HCT116 (cell line): ENCODE measurements at regions not wholly inside any gene's neighbourhood (a gene's known extent, or its start where the extent isn't known, plus 50 kb on each side); places are given as distances from the start of the nearest gene placed in this dataset.

Experiments used
- ATAC-seq: fragments of 200-7000 bp; cut with Tn5 transposase; 2 replicates; pipeline ENCODE4 v1.9.1; 2020; ENCODE audit warnings: mild to moderate bottlenecking, moderate library complexity
- BruUV-seq: library from RNA; stranded (reverse); fragments of 400-500 nt; replicated peaks from 2 replicates; lab custom pipeline; 2021; lab: Mats Ljungman, UMichigan
- CTCF ChIA-PET: fragments of 300-600 bp; sonication (Branson Sonifier 250); formaldehyde crosslinking; loops from one replicate; lab custom pipeline; 2021; ENCODE audit warnings: antibody characterized with exemption; lab: Charles Lee
- POLR2A ChIA-PET: fragments of 300-600, 350-600 bp; sonication (Branson Sonifier 250); formaldehyde crosslinking; loops from one replicate; lab custom pipeline; 2021; ENCODE audit warnings: antibody characterized with exemption; lab: Charles Lee
- RAD21 ChIA-PET, 2 experiments: fragments of 300-600 bp; sonication (Branson Sonifier 250); formaldehyde crosslinking; loops; one replicate each; lab custom pipeline; 2023; ENCODE audit warnings: low total read pairs in 2 of 2; ENCODE audit not compliant: uncharacterized antibody in 2 of 2, unreplicated experiment in 2 of 2, low non-redundant PET in 1 of 2; lab: Charles Lee
- DNase-seq: peaks from one replicate; pipeline ENCODE4 v3.0.0-alpha.2; 2010; ENCODE audit warnings: low read depth, low spot score
- H2AFZ ChIP-seq: fragments of 200-600 bp; shearing (Covaris generic), sonication (generic); 2 replicates; pipeline ENCODE4 v1.6.1; 2017; ENCODE audit warnings: low read depth, mixed run types, mixed read lengths, antibody characterized with exemption, low read length; ENCODE audit not compliant: poor library complexity, severe bottlenecking
- H3K27ac ChIP-seq: 2 replicates; pipeline ENCODE4 v1.5.1; 2012; ENCODE audit warnings: low read depth, low read length
- H3K27me3 ChIP-seq: fragments of 200-600 bp; sonication (generic); 2 replicates; pipeline ENCODE4 v1.6.1; 2016; ENCODE audit warnings: mixed run types, low read length, mixed read lengths; ENCODE audit not compliant: insufficient read depth
- H3K36me3 ChIP-seq, 2 experiments: fragments of 200-500 bp in 1 of 2; fragments of 200-600 bp in 1 of 2; sonication (Bioruptor generic) in 1 of 2; sonication (generic) in 1 of 2; 2 replicates each; pipeline versions ENCODE4 v1.5.1 to v1.6.1; 2014 to 2016; ENCODE audit warnings: low read length in 2 of 2, inconsistent platforms in 1 of 2, mixed read lengths in 1 of 2, mixed run types in 1 of 2; ENCODE audit not compliant: insufficient read depth in 2 of 2, control insufficient read depth in 1 of 2
- H3K4me1 ChIP-seq, 2 experiments: fragments of 200-600 bp in 1 of 2; sonication (generic) in 1 of 2; 2 replicates each; pipeline versions ENCODE4 v1.5.1 to v1.6.1; 2012 to 2017; ENCODE audit warnings: low read length in 2 of 2, inconsistent platforms in 1 of 2, mild to moderate bottlenecking in 1 of 2, mixed read lengths in 1 of 2, mixed run types in 1 of 2, moderate library complexity in 1 of 2; ENCODE audit not compliant: insufficient read depth in 2 of 2, control insufficient read depth in 1 of 2
- H3K4me2 ChIP-seq: fragments of 200-600 bp; sonication (generic); 2 replicates; pipeline ENCODE4 v1.6.1; 2017; ENCODE audit warnings: mixed run types, low read length, mixed read lengths
- H3K4me3 ChIP-seq, 2 experiments: fragments of 200-600 bp in 1 of 2; sonication (generic) in 1 of 2; replicated peaks in 1 of 2; 2 replicates each; pipeline ENCODE4 v1.5.1; 2011 to 2016; ENCODE audit warnings: low read length in 2 of 2, control low read depth in 1 of 2, low read depth in 1 of 2, mild to moderate bottlenecking in 1 of 2, mixed read lengths in 1 of 2, mixed run types in 1 of 2
- H3K79me2 ChIP-seq: fragments of 200-600 bp; sonication (generic); 2 replicates; pipeline ENCODE4 v1.6.1; 2017; ENCODE audit warnings: mild to moderate bottlenecking, mixed run types, low read length, moderate library complexity, mixed read lengths; ENCODE audit not compliant: insufficient read depth
- H3K9ac ChIP-seq: fragments of 200-600 bp; sonication (generic); 2 replicates; pipeline ENCODE4 v1.6.1; 2016; ENCODE audit warnings: low read length, mixed read lengths
- H3K9me2 ChIP-seq: fragments of 200-600 bp; sonication (generic), shearing (Covaris generic); 2 replicates; pipeline ENCODE4 v1.6.1; 2017; ENCODE audit warnings: mixed run types, mild to moderate bottlenecking, moderate library complexity; ENCODE audit not compliant: insufficient read depth
- H3K9me3 ChIP-seq, 2 experiments: fragments of 200-500 bp in 1 of 2; fragments of 200-600 bp in 1 of 2; sonication (Bioruptor generic) in 1 of 2; sonication (generic) in 1 of 2; 2 replicates each; pipeline ENCODE4 v1.6.1; 2014 to 2017; ENCODE audit warnings: low read length in 2 of 2, mixed read lengths in 2 of 2, inconsistent platforms in 1 of 2, low read depth in 1 of 2, mild to moderate bottlenecking in 1 of 2, mixed run types in 1 of 2, moderate library complexity in 1 of 2; ENCODE audit not compliant: control insufficient read depth in 1 of 2, insufficient read depth in 1 of 2
- H4K20me1 ChIP-seq: fragments of 200-600 bp; sonication (generic), shearing (Covaris generic); 2 replicates; pipeline ENCODE4 v1.6.1; 2017; ENCODE audit warnings: mixed run types, mild to moderate bottlenecking, moderate library complexity; ENCODE audit not compliant: insufficient read depth
- ATF3 ChIP-seq: IDR thresholded peaks from 2 replicates; pipeline ENCODE4 v1.6.1; 2012
- CEBPB ChIP-seq: IDR thresholded peaks from 2 replicates; pipeline ENCODE4 v1.6.1; 2012; ENCODE audit warnings: low read depth
- EGR1 ChIP-seq: IDR thresholded peaks from 2 replicates; pipeline ENCODE4 v1.6.1; 2012; ENCODE audit warnings: low read depth
- ELF1 ChIP-seq: IDR thresholded peaks from 2 replicates; pipeline ENCODE4 v1.6.1; 2012; ENCODE audit warnings: low read depth, borderline replicate concordance
- EZH2 ChIP-seq: fragments of 200-600 bp; sonication (generic); IDR thresholded peaks from 2 replicates; pipeline ENCODE4 v1.6.1; 2017; ENCODE audit warnings: antibody characterized with exemption, mixed run types
- EZH2phosphoT487 ChIP-seq: fragments of 200-600 bp; IDR thresholded peaks from 2 replicates; pipeline ENCODE4 v1.6.1; 2018; ENCODE audit warnings: antibody characterized with exemption, borderline replicate concordance
- FOSL1 ChIP-seq: IDR thresholded peaks from 2 replicates; pipeline ENCODE4 v1.6.1; 2012; ENCODE audit warnings: low read depth
- POLR2AphosphoS5 ChIP-seq: IDR thresholded peaks from 2 replicates; pipeline ENCODE4 v1.6.1; 2011; ENCODE audit warnings: mild to moderate bottlenecking, low read depth, low read length, moderate library complexity
- RAD21 ChIP-seq: IDR thresholded peaks from 2 replicates; pipeline ENCODE4 v1.6.1; 2012; ENCODE audit warnings: low read depth, mild to moderate bottlenecking
- SIN3A ChIP-seq: IDR thresholded peaks from 2 replicates; pipeline ENCODE4 v1.6.1; 2012; ENCODE audit warnings: low read depth
- SP1 ChIP-seq: IDR thresholded peaks from 2 replicates; pipeline ENCODE4 v1.6.1; 2012; ENCODE audit warnings: low read depth
- SRF ChIP-seq: IDR thresholded peaks from 2 replicates; pipeline ENCODE4 v1.6.1; 2012; ENCODE audit warnings: low read depth
- TCF7L2 ChIP-seq: IDR thresholded peaks from 2 replicates; pipeline ENCODE4 v1.7.0; 2011; ENCODE audit warnings: borderline replicate concordance, inconsistent platforms; ENCODE audit not compliant: insufficient read depth, insufficient read length; ENCODE audit errors: extremely low read depth
- ZBTB33 ChIP-seq: IDR thresholded peaks from 2 replicates; pipeline ENCODE4 v1.6.1; 2011; ENCODE audit warnings: mild to moderate bottlenecking, low read length, moderate library complexity; ENCODE audit not compliant: insufficient replicate concordance; ENCODE audit errors: extremely low read depth
- ZFX ChIP-seq: fragments of 450-650 bp; IDR thresholded peaks from 2 replicates; pipeline ENCODE4 v1.6.1; 2017
- ZNF274 ChIP-seq: fragments of 200-500 bp; sonication (Bioruptor generic); IDR thresholded peaks from 2 replicates; pipeline ENCODE4 v1.6.1; 2014; ENCODE audit warnings: mild to moderate bottlenecking, low read depth, low read length, inconsistent platforms
- intact Hi-C: fragments of 100-400 bp; cut with micrococcal nuclease; formaldehyde crosslinking; loops from 2 replicates; pipeline ENCODE4 v1.10.0; 2022
- TF ChIP-seq, protein P1 (sequence below): IDR thresholded peaks from 2 replicates; pipeline ENCODE4 v1.6.1; 2012; ENCODE audit warnings: low read depth
- TF ChIP-seq, protein P2 (sequence below): IDR thresholded peaks from 2 replicates; pipeline ENCODE4 v1.6.1; 2012

- no peak for TF ChIP-seq ATF3
Measured at GRCh38 chr5:159765760-159766517, 150.3 kb upstream of the ADRA1B start (continued).

DNA sequence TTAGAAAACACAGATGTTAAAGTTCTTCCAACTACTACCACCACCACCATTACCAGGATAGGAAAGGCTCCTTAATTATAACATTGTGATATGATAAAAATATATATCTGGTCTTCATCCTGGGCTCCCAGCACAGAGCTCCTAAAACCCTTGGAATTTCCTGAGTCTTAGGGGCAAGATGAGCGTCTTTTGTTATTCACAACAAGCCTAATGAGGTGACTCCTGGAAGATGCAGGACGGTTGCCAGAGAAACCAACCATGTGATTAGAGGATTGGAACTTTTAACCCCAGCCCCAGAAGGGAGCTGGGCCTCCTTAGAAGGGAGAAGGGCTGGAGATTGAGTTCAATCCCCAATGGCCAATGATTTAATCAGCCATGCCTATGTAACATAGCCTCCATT lies 148.0 kb upstream of the ADRA1B start:
- ChIA-PET POLR2A (no interaction called here), RAD21 (no interaction called here), CTCF (no interaction called here)
- Histone ChIP-seq H4K20me1 (no peaks in the 10 kb centered on the region), H3K9me2 (0 out of 2 replicates have a peak, but pooled peaks cover 3% of the 10 kb centered on the region), H3K4me2 (no peak overlapping the region), H3K27ac (no peak overlapping the region), H3K9me3 (no peaks in the 10 kb centered on the region), H3K4me1 (peaks cover 4 to 13% of the 10 kb centered on the region in 2 experiments; a peak in 2 of 4 replicates), H3K9ac (no peak overlapping the region), H3K4me3 (no peak overlapping the region), H2AFZ (no peak overlapping the region), H3K79me2 (no peaks in the 10 kb centered on the region), H3K27me3 (no peaks in the 10 kb centered on the region), H3K36me3 (no peaks in the 10 kb centered on the region)
- no peak for ATAC-seq
- intact Hi-C loops, result no loop called here
- no peak for DNase-seq
- no TSS peak for BruUV-seq
- TF ChIP-seq RAD21 (no peak), ZFX (no peak), CEBPB (no peak), ATF3 (no peak), EGR1 (no peak), TCF7L2 (no peak), SP1 (no peak), SRF (no peak), FOSL1 (no peak), ZBTB33 (no peak), EZH2phosphoT487 (no peak), SIN3A (no peak), ZNF274 (no peak), ELF1 (no peak), EZH2 (no peak), POLR2AphosphoS5 (no peak)
- TF ChIP-seq, protein P1, sequence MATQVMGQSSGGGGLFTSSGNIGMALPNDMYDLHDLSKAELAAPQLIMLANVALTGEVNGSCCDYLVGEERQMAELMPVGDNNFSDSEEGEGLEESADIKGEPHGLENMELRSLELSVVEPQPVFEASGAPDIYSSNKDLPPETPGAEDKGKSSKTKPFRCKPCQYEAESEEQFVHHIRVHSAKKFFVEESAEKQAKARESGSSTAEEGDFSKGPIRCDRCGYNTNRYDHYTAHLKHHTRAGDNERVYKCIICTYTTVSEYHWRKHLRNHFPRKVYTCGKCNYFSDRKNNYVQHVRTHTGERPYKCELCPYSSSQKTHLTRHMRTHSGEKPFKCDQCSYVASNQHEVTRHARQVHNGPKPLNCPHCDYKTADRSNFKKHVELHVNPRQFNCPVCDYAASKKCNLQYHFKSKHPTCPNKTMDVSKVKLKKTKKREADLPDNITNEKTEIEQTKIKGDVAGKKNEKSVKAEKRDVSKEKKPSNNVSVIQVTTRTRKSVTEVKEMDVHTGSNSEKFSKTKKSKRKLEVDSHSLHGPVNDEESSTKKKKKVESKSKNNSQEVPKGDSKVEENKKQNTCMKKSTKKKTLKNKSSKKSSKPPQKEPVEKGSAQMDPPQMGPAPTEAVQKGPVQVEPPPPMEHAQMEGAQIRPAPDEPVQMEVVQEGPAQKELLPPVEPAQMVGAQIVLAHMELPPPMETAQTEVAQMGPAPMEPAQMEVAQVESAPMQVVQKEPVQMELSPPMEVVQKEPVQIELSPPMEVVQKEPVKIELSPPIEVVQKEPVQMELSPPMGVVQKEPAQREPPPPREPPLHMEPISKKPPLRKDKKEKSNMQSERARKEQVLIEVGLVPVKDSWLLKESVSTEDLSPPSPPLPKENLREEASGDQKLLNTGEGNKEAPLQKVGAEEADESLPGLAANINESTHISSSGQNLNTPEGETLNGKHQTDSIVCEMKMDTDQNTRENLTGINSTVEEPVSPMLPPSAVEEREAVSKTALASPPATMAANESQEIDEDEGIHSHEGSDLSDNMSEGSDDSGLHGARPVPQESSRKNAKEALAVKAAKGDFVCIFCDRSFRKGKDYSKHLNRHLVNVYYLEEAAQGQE, result no peak
- TF ChIP-seq, protein P2, sequence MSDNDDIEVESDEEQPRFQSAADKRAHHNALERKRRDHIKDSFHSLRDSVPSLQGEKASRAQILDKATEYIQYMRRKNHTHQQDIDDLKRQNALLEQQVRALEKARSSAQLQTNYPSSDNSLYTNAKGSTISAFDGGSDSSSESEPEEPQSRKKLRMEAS, result no peak
